Spleen (tissue), 11 donors: ENCODE measurements at regions not wholly inside any gene's neighbourhood (a gene's known extent, or its start where the extent isn't known, plus 50 kb on each side); places are given as distances from the start of the nearest gene placed in this dataset.

Experiments
- DNase-seq: peaks from one replicate; pipeline ENCODE4 v3.0.0-alpha.2; 2020
- H3K27ac ChIP-seq, 8 donors: fragments of 200-600 bp; sonication (generic) in 7 of 8; 1 replicate in 4 of 8; 2 replicates in 4 of 8; pipeline versions ENCODE4 v1.5.0 to v1.8.0; 2016 to 2021; ENCODE audit warnings: inconsistent platforms in 4 of 8, mild to moderate bottlenecking in 4 of 8, moderate library complexity in 1 of 8
- H3K27me3 ChIP-seq, 7 donors: fragments of 200-600 bp; sonication (generic) in 6 of 7; replicated peaks in 1 of 7; 1 replicate in 4 of 7; 2 replicates in 3 of 7; pipeline versions ENCODE4 v1.5.0 to v1.8.0; 2016 to 2021; ENCODE audit warnings: inconsistent platforms in 3 of 7, mild to moderate bottlenecking in 1 of 7
- H3K36me3 ChIP-seq, 6 donors: fragments of 200-600 bp; sonication (generic) in 5 of 6; 1 replicate in 4 of 6; 2 replicates in 2 of 6; pipeline versions ENCODE4 v1.5.0 to v1.8.0; 2016 to 2021; ENCODE audit warnings: inconsistent platforms in 2 of 6
- H3K4me1 ChIP-seq, 6 donors: fragments of 200-600 bp; sonication (generic) in 5 of 6; 1 replicate in 3 of 6; 2 replicates in 3 of 6; pipeline versions ENCODE4 v1.5.0 to v1.8.0; 2016 to 2021; ENCODE audit warnings: inconsistent platforms in 3 of 6
- H3K4me3 ChIP-seq, 8 donors: fragments of 200-600 bp; sonication (generic) in 7 of 8; 1 replicate in 4 of 8; 2 replicates in 4 of 8; pipeline versions ENCODE4 v1.5.0 to v1.8.0; 2016 to 2021; ENCODE audit warnings: inconsistent platforms in 4 of 8, mild to moderate bottlenecking in 4 of 8, moderate library complexity in 2 of 8
- H3K9me3 ChIP-seq, 8 donors: fragments of 200-600 bp; sonication (generic) in 7 of 8; 1 replicate in 4 of 8; 2 replicates in 4 of 8; pipeline versions ENCODE4 v1.5.0 to v1.8.0; 2016 to 2021; ENCODE audit warnings: inconsistent platforms in 4 of 8
- CTCF ChIP-seq, 11 experiments: fragments of 200-600 bp in 7 of 11; fragments of 450-650 bp in 4 of 11; sonication (generic) in 4 of 11; IDR thresholded peaks in 8 of 11; conservative IDR thresholded peaks in 3 of 11; 1 replicate in 7 of 11; 2 replicates in 4 of 11; pipeline versions ENCODE4 v1.4.0 to v1.8.0; 2016 to 2021; ENCODE audit warnings: antibody characterized with exemption in 11 of 11, inconsistent platforms in 4 of 11, mild to moderate bottlenecking in 1 of 11
- POLR2A ChIP-seq, 3 donors: fragments of 450-650 bp; IDR thresholded peaks; one replicate each; pipeline ENCODE4 v1.5.1; 2017; ENCODE audit warnings: antibody characterized with exemption in 3 of 3, mild to moderate bottlenecking in 1 of 3
- POLR2AphosphoS5 ChIP-seq, 3 donors: sonication (generic); formaldehyde crosslinking; IDR thresholded peaks; one replicate each; pipeline ENCODE4 v1.5.1; 2017; ENCODE audit warnings: antibody characterized with exemption in 3 of 3
- WGBS, 5 donors: extraction: QIAGEN DNeasy Blood & Tissue Kit in 3 of 5; methylation state at CpG; one replicate each; pipeline versions ENCODE4 v1.1.5 to v1.1.7; 2013 to 2018; 5-methylcytosine and 5-hydroxymethylcytosine counted together
- intact Hi-C: fragments of 100-400 bp; cut with DNase I; formaldehyde crosslinking; loops from one replicate; pipeline ENCODE4 v1.15.0; 2023; ENCODE audit warnings: low total_unique reads
- donor health status: healthy with polysubstance abuse.
- donor health status: DM: no; HTN: no; CAD: no; lungs with moderate emphysema.
- donor health status: DM: no; HTN: no; CAD: no.
- donor health status: Bipolar disorder and iron deficiency.
- donor health status: healthy.
- donor health status: DM: no; HTN: no; CAD: no.
- donor health status: DM: yes; HTN: yes; CAD: no.

GRCh38 chr3:150291515-150291914 lies 116.6 kb upstream of the TSC22D2 start:
- Histone ChIP-seq H3K27ac (no peak overlapping the region), H3K36me3 (no peaks in the 10 kb centered on the region), H3K27me3 (no peaks in the 10 kb centered on the region), H3K9me3 (no peaks in the 10 kb centered on the region), H3K4me3 (no peak overlapping the region), H3K4me1 (no peaks in the 10 kb centered on the region)
- no peak for TF ChIP-seq CTCF (IDR thresholded peaks at IDR 0.05 in 8 of 11, conservative IDR thresholded peaks at IDR 0.05 in 3 of 11)
- no peak for TF ChIP-seq POLR2A (IDR thresholded peaks at IDR 0.05)
- no peak for TF ChIP-seq POLR2AphosphoS5 (IDR thresholded peaks at IDR 0.05)
- intact Hi-C loops = no loop called here
- DNase-seq = no peak

- Histone ChIP-seq H3K36me3 (no peaks in the 10 kb centered on the region), H3K4me1 (no peaks in the 10 kb centered on the region), H3K27ac (no peak overlapping the region), H3K4me3 (no peak overlapping the region), H3K27me3 (no peaks in the 10 kb centered on the region), H3K9me3 (no peaks in the 10 kb centered on the region)
- no peak for DNase-seq
- intact Hi-C loops = loop anchor here (2.0 kb wide), 1 partner anchor 208 kb away; no protein-coding TSS in a partner anchor
- no peak for TF ChIP-seq POLR2AphosphoS5 (IDR thresholded peaks at IDR 0.05)
- peak; percentile 37 to 69 (median 59) for TF ChIP-seq CTCF (IDR thresholded peaks at IDR 0.05 in 8 of 11, conservative IDR thresholded peaks at IDR 0.05 in 3 of 11)
- no peak for TF ChIP-seq POLR2A (IDR thresholded peaks at IDR 0.05)
- WGBS, 5 donors = 61 to 74% (median 61%) methylated on average over 6 of the region's 6 CpGs
These were observed 121.5 kb upstream of the TSC22D2 start for GRCh38 chr3:150286390-150287147.

GRCh38 chr3:150285601-150286000 lies 122.5 kb upstream of the TSC22D2 start:
- DNase-seq = no peak
- TF ChIP-seq POLR2AphosphoS5 (IDR thresholded peaks at IDR 0.05) (no peak), CTCF (IDR thresholded peaks at IDR 0.05 in 8 of 11, conservative IDR thresholded peaks at IDR 0.05 in 3 of 11) (no peak), POLR2A (IDR thresholded peaks at IDR 0.05) (no peak)
- Histone ChIP-seq H3K27me3 (no peaks in the 10 kb centered on the region), H3K36me3 (no peaks in the 10 kb centered on the region), H3K9me3 (no peaks in the 10 kb centered on the region), H3K4me1 (no peaks in the 10 kb centered on the region), H3K4me3 (no peak overlapping the region), H3K27ac (no peak overlapping the region)
- 84 to 94% (median 84%) methylated on average over 2 of the region's 2 CpGs for WGBS, 5 donors
- intact Hi-C loops = no loop called here

- no peak overlapping the region for H3K27ac ChIP-seq
- H3K36me3 ChIP-seq = no peaks in the 10 kb centered on the region
- no peaks in the 10 kb centered on the region for H3K4me1 ChIP-seq
- H3K4me3 ChIP-seq = no peak overlapping the region
- no peak for TF ChIP-seq POLR2A (IDR thresholded peaks at IDR 0.05)
- TF ChIP-seq CTCF (IDR thresholded peaks at IDR 0.05 in 8 of 11, conservative IDR thresholded peaks at IDR 0.05 in 3 of 11) = no peak
- no peak for TF ChIP-seq POLR2AphosphoS5 (IDR thresholded peaks at IDR 0.05)
- WGBS, 5 donors = 82 to 91% (median 86%) methylated on average over 7 of the region's 7 CpGs
- peaks cover 0 to 6% (median 0%) of the 10 kb centered on the region in 7 donors for H3K27me3 ChIP-seq
- H3K9me3 ChIP-seq = no peaks in the 10 kb centered on the region
- no peak for DNase-seq
- intact Hi-C loops = no loop called here
These were observed 129.2 kb upstream of the TSC22D2 start for GRCh38 chr3:150278843-150279381.
